Esophagus muscularis mucosa (tissue), 4 donors: ENCODE measurements at regions not wholly inside any gene's neighbourhood (a gene's known extent, or its start where the extent isn't known, plus 50 kb on each side); places are given as distances from the start of the nearest gene placed in this dataset.
A peak's percentile ranks its signal among the peaks of the same experiment; 100 is the strongest.

Experiments used
- DNase-seq: peaks from one replicate; pipeline ENCODE4 v3.0.0-alpha.2; 2017; ENCODE audit errors: extremely low spot score
- H3K27ac ChIP-seq, 4 donors: fragments of 200-600 bp; sonication (generic); replicated peaks in 1 of 4; 1 replicate in 3 of 4; 2 replicates in 1 of 4; pipeline ENCODE4 v1.5.1; 2016 to 2019; ENCODE audit warnings: mild to moderate bottlenecking in 1 of 4
- H3K27me3 ChIP-seq, 4 donors: fragments of 200-600 bp; sonication (generic); one replicate each; pipeline versions ENCODE4 v1.5.1 to v1.6.0; 2016 to 2019
- H3K36me3 ChIP-seq, 4 donors: fragments of 200-600 bp; sonication (generic); one replicate each; pipeline ENCODE4 v1.5.1; 2016 to 2019
- H3K4me1 ChIP-seq, 4 donors: fragments of 200-600 bp; sonication (generic); one replicate each; pipeline ENCODE4 v1.5.1; 2016 to 2019
- H3K4me3 ChIP-seq, 4 donors: fragments of 200-600 bp; sonication (generic); 1 replicate in 2 of 4; 2 replicates in 2 of 4; pipeline ENCODE4 v1.5.1; 2016 to 2019; ENCODE audit warnings: mild to moderate bottlenecking in 4 of 4, moderate library complexity in 1 of 4
- H3K9me3 ChIP-seq, 4 donors: fragments of 200-600 bp; sonication (generic); 1 replicate in 3 of 4; 2 replicates in 1 of 4; pipeline ENCODE4 v1.5.1; 2016 to 2019
- EP300 ChIP-seq: sonication (generic); formaldehyde crosslinking; IDR thresholded peaks from one replicate; pipeline ENCODE4 v1.6.1; 2017; ENCODE audit warnings: antibody characterized with exemption
- POLR2A ChIP-seq: fragments of 450-650 bp; IDR thresholded peaks from one replicate; pipeline ENCODE4 v1.6.1; 2017; ENCODE audit warnings: antibody characterized with exemption, moderate library complexity, mild to moderate bottlenecking, low read depth
- POLR2AphosphoS5 ChIP-seq, 2 donors: sonication (generic); formaldehyde crosslinking; IDR thresholded peaks; one replicate each; pipeline ENCODE4 v1.6.1; 2017; ENCODE audit warnings: antibody characterized with exemption in 2 of 2
- WGBS: methylation state at CpG from one replicate; pipeline ENCODE4 v1.1.5; 2018; 5-methylcytosine and 5-hydroxymethylcytosine counted together
- intact Hi-C: fragments of 100-400 bp; cut with DNase I; formaldehyde crosslinking; loops from one replicate; pipeline ENCODE4 v1.15.1; 2023
- TF ChIP-seq, protein P1 (sequence below), 3 experiments: fragments of 200-600 bp in 2 of 3; fragments of 450-650 bp in 1 of 3; sonication (generic) in 2 of 3; IDR thresholded peaks; one replicate each; pipeline ENCODE4 v1.5.1; 2017 to 2019; ENCODE audit warnings: antibody characterized with exemption in 3 of 3, mild to moderate bottlenecking in 2 of 3, moderate library complexity in 1 of 3

DNA sequence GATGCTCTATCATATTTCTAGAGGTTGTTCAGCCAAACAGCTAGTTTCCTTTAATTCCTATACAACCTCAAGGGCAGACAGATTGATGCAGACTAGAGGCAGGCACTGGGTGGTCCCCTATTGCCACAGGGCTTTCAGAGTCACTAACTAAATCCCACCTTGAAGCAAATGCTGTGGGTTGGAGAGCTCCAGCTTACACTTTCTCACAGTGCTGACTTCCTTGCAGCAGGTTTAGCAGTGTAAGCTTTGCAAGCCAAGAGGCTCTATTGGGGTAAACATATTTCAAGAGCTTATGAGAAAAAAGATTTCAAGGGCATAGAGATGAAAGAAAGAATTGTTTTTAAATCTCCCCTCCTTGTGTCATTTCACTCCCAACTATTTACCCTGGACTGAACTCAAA is 366.5 kb upstream of the CRIM1 start:
- H3K36me3 ChIP-seq: no peaks in the 10 kb centered on the region
- H3K4me3 ChIP-seq: no peak overlapping the region
- intact Hi-C loops: no loop called here
- H3K27ac ChIP-seq: no peak overlapping the region
- DNase-seq: no peak
- no peaks in the 10 kb centered on the region for H3K27me3 ChIP-seq
- no peaks in the 10 kb centered on the region for H3K9me3 ChIP-seq
- no peak for TF ChIP-seq POLR2A
- TF ChIP-seq, protein P1, sequence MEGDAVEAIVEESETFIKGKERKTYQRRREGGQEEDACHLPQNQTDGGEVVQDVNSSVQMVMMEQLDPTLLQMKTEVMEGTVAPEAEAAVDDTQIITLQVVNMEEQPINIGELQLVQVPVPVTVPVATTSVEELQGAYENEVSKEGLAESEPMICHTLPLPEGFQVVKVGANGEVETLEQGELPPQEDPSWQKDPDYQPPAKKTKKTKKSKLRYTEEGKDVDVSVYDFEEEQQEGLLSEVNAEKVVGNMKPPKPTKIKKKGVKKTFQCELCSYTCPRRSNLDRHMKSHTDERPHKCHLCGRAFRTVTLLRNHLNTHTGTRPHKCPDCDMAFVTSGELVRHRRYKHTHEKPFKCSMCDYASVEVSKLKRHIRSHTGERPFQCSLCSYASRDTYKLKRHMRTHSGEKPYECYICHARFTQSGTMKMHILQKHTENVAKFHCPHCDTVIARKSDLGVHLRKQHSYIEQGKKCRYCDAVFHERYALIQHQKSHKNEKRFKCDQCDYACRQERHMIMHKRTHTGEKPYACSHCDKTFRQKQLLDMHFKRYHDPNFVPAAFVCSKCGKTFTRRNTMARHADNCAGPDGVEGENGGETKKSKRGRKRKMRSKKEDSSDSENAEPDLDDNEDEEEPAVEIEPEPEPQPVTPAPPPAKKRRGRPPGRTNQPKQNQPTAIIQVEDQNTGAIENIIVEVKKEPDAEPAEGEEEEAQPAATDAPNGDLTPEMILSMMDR (IDR thresholded peaks at IDR 0.05): no peak
- TF ChIP-seq POLR2AphosphoS5 (IDR thresholded peaks at IDR 0.05): no peak
- no peak for TF ChIP-seq EP300
- no peaks in the 10 kb centered on the region for H3K4me1 ChIP-seq

DNA sequence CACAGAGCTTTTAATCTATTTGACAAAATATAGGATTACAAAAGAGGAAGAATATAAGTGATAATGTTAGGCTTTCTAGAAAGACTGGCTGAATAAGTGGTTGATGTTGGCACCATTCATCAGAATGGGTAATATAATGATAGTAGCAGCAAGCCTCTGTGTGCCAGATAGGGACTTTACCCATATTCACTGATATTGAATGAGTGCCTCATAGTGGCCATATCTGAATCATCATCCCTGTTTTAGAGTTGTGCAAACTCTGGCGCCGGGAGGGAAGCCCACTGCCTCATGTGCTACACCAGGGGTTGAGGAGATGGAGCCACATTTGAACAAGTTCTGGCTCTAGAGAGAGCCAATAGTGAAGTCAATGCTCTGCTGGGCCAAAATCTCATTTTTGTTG is 368.7 kb upstream of the CRIM1 start:
- H3K9me3 ChIP-seq: no peaks in the 10 kb centered on the region
- 95% methylated on average over 2 of the region's 2 CpGs for WGBS
- H3K36me3 ChIP-seq: no peaks in the 10 kb centered on the region
- no peak overlapping the region for H3K27ac ChIP-seq
- TF ChIP-seq POLR2AphosphoS5 (IDR thresholded peaks at IDR 0.05) (no peak), EP300 (no peak), POLR2A (no peak)
- TF ChIP-seq, protein P1 (IDR thresholded peaks at IDR 0.05): no peak
- intact Hi-C loops: no loop called here
- H3K27me3 ChIP-seq: no peaks in the 10 kb centered on the region
- no peak for DNase-seq
- H3K4me3 ChIP-seq: no peak overlapping the region
- H3K4me1 ChIP-seq: no peaks in the 10 kb centered on the region

DNA sequence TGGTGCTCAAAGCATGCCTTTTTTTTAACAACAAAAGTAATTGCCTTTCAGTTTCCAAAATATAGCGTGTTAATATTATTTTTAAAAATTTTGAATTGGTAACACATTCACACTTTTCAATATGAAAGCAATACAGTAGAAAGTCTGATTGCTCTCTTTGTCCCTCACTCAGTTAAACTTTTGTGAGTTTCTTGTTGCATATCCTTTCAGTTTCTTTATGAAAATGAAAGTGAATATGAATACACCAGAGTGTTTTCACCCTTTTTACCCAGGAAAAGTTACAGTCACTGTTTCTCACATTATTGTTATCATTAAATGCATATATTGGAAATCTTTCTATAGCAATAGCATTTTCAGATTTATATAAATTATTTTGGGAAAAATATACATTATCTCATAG is 377.4 kb upstream of the CRIM1 start:
- TF ChIP-seq POLR2A: no peak
- no peak for TF ChIP-seq POLR2AphosphoS5 (IDR thresholded peaks at IDR 0.05)
- TF ChIP-seq EP300: no peak
- TF ChIP-seq, protein P1 (IDR thresholded peaks at IDR 0.05): no peak
- intact Hi-C loops: no loop called here
- 74% methylated on average over 1 of the region's 1 CpG for WGBS

DNA sequence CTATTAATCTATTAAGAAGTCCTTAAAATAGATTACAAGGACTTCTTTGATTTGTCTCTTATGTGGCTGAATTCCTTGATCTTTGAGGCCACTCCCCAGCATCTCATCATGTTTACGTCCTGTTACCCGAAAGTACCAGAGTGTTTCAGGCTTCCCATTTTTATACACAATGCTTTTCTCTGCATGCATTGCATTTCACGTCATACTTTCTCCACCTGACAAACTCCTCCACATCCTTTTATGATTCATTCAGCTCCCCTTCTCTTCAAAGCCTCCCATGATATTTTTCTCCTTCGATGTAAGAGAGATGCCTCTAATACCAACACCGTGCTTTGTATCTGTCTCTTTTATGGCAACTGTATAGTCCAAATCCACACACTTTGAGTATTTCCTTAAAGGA is 379.0 kb upstream of the CRIM1 start:
- DNase-seq: no peak
- 81% methylated on average over 5 of the region's 5 CpGs for WGBS
- no peaks in the 10 kb centered on the region for H3K27me3 ChIP-seq
- H3K36me3 ChIP-seq: no peaks in the 10 kb centered on the region
- intact Hi-C loops: no loop called here
- TF ChIP-seq, protein P1 (IDR thresholded peaks at IDR 0.05): no peak
- no peak for TF ChIP-seq EP300
- H3K4me1 ChIP-seq: no peaks in the 10 kb centered on the region
- no peak overlapping the region for H3K27ac ChIP-seq
- no peak overlapping the region for H3K4me3 ChIP-seq
- H3K9me3 ChIP-seq: no peaks in the 10 kb centered on the region

More for the DNA sequence above, 377.4 kb upstream of the CRIM1 start:
- Histone ChIP-seq H3K4me3 (no peak overlapping the region), H3K27ac (no peak overlapping the region), H3K27me3 (no peaks in the 10 kb centered on the region), H3K9me3 (no peaks in the 10 kb centered on the region), H3K4me1 (no peaks in the 10 kb centered on the region), H3K36me3 (no peaks in the 10 kb centered on the region)
- DNase-seq: no peak

DNA sequence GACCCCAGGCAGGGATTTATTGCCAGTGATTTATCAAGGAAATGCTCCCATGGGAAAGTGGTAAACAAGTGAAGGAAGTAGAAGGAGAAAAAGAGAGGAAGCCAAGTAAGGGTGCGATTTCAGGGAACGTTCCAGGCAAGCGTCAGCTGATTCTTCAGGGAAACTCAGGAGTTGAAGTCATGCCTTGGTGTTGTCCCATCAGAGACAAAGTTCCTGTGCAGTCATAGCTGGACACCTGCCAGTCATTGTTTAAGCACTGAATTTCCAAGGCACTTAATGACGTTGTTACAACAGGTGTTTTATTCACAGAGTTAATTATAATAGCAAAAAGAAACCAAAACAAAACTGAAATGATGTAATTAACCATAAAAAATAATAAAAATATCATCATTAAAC is 381.8 kb upstream of the CRIM1 start:
- H3K4me1 ChIP-seq: no peaks in the 10 kb centered on the region
- H3K36me3 ChIP-seq: no peaks in the 10 kb centered on the region
- H3K9me3 ChIP-seq: no peaks in the 10 kb centered on the region
- TF ChIP-seq, protein P1 (IDR thresholded peaks at IDR 0.05): no peak
- peak in 1 of 2 donors; percentile 61 for TF ChIP-seq POLR2AphosphoS5 (IDR thresholded peaks at IDR 0.05)
- 51% methylated on average over 4 of the region's 4 CpGs for WGBS
- intact Hi-C loops: no loop called here
- DNase-seq: no peak
- no peak overlapping the region for H3K4me3 ChIP-seq
- H3K27me3 ChIP-seq: no peaks in the 10 kb centered on the region
- no peak overlapping the region for H3K27ac ChIP-seq
